GM12874 (cell line): ENCODE measurements at regions not wholly inside any gene's neighbourhood (a gene's known extent, or its start where the extent isn't known, plus 50 kb on each side); places are given as distances from the start of the nearest gene placed in this dataset.

Experiments
- CTCF ChIP-seq: IDR thresholded peaks from 2 replicates; pipeline ENCODE4 v1.5.1; 2011; ENCODE audit warnings: low read depth, mild to moderate bottlenecking, control low read depth, low read length, moderate library complexity; ENCODE audit not compliant: insufficient read depth

- no peak for TF ChIP-seq CTCF
Observed at GRCh38 chr1:34524783-34525182, 230.1 kb upstream of the GJB5 start.

- no peak for TF ChIP-seq CTCF
Observed at GRCh38 chr1:34529935-34530859, 224.7 kb upstream of the GJB5 start.

GRCh38 chr1:34532113-34532512 lies 222.7 kb upstream of the GJB5 start:
- no peak for TF ChIP-seq CTCF

- no peak for TF ChIP-seq CTCF
Observed at GRCh38 chr1:34538481-34538880, 216.4 kb upstream of the GJB5 start.

- TF ChIP-seq CTCF, result peak; percentile 19; the same call in 1 of the 2 replicates
Observed at GRCh38 chr1:34547046-34547674, 207.7 kb upstream of the GJB5 start.

- peak; percentile 40; the same call in 1 of the 2 replicates for TF ChIP-seq CTCF
Observed at GRCh38 chr1:34549199-34549598, 205.6 kb upstream of the GJB5 start.

GRCh38 chr1:34578306-34578705 lies 176.5 kb upstream of the GJB5 start:
- TF ChIP-seq CTCF, result no peak
